HepG2 (cell line): ENCODE measurements at regions not wholly inside any gene's neighbourhood (a gene's known extent, or its start where the extent isn't known, plus 50 kb on each side); places are given as distances from the start of the nearest gene placed in this dataset.

Experiments used
- RBAK ChIP-seq: sonication (generic); formaldehyde crosslinking; IDR thresholded peaks from 2 replicates; pipeline ENCODE4 v1.5.1; 2020; ENCODE audit warnings: mild to moderate bottlenecking, missing genetic modification reagents
- small RNA-seq, 3 experiments: library from RNA; depleted of rRNA; stranded (forward); fragments of <200 nt; gene quantifications; one replicate each; pipeline ENCODE3, GENCODE V24; 2012; ENCODE audit warnings: low read depth in 2 of 3, low replicate concordance in 1 of 3; ENCODE audit not compliant: insufficient read length in 3 of 3, insufficient read depth in 2 of 3
- TF ChIP-seq, protein P1 (sequence below): sonication (generic); formaldehyde crosslinking; IDR thresholded peaks from 2 replicates; pipeline ENCODE4 v1.5.0; 2020; ENCODE audit warnings: mild to moderate bottlenecking, missing genetic modification reagents

- TF ChIP-seq, protein P1, sequence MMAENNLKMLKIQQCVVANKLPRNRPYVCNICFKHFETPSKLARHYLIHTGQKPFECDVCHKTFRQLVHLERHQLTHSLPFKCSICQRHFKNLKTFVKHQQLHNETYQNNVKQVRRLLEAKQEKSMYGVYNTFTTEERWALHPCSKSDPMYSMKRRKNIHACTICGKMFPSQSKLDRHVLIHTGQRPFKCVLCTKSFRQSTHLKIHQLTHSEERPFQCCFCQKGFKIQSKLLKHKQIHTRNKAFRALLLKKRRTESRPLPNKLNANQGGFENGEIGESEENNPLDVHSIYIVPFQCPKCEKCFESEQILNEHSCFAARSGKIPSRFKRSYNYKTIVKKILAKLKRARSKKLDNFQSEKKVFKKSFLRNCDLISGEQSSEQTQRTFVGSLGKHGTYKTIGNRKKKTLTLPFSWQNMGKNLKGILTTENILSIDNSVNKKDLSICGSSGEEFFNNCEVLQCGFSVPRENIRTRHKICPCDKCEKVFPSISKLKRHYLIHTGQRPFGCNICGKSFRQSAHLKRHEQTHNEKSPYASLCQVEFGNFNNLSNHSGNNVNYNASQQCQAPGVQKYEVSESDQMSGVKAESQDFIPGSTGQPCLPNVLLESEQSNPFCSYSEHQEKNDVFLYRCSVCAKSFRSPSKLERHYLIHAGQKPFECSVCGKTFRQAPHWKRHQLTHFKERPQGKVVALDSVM (CRISPR knock-in tag) = no peak
- TF ChIP-seq RBAK = no peak
Observed at GRCh38 chr2:61588566-61588965, 50.4 kb upstream of the XPO1 start (continued).

Small RNAs in the stretch of these regions (small RNA-seq; reads per million reads assigned to genes)
- gene RNU6-1145P = 0 to 1.3 (median 0.10) reads per million in 3 experiments
- 0 reads per million in 3 experiments for gene RPS29P10
